H1 (cell line): ENCODE measurements at regions not wholly inside any gene's neighbourhood (a gene's known extent, or its start where the extent isn't known, plus 50 kb on each side); places are given as distances from the start of the nearest gene placed in this dataset.

Source experiments
- CTCF ChIA-PET: fragments of 300-600 bp; sonication (Branson Sonifier 250); formaldehyde crosslinking; loops from one replicate; lab custom pipeline; 2021; ENCODE audit not compliant: partially characterized antibody; lab: Charles Lee
- POLR2A ChIA-PET: fragments of 300-600 bp; sonication (Branson Sonifier 250); formaldehyde crosslinking; loops from one replicate; lab custom pipeline; 2021; ENCODE audit warnings: inconsistent platforms; ENCODE audit not compliant: partially characterized antibody; lab: Charles Lee
- DNase-seq, 2 experiments: peaks; one replicate each; pipeline versions ENCODE4 v3.0.0 to v3.0.0-alpha.2; 2010 to 2022; ENCODE audit warnings: low spot score in 2 of 2, low read depth in 1 of 2, mixed read lengths in 1 of 2
- FAIRE-seq: peaks from 2 replicates; lab custom pipeline; 2011; peaks lifted over from hg19 to GRCh38; lab: Jason Lieb, UNC
- H2AFZ ChIP-seq: 2 replicates; pipeline ENCODE4 v1.8.1; 2012; ENCODE audit warnings: low read length, inconsistent platforms
- H2AK5ac ChIP-seq: 2 replicates; pipeline ENCODE4 v1.6.1; 2013; ENCODE audit warnings: low read depth, low read length
- H2BK120ac ChIP-seq: replicated peaks from 2 replicates; pipeline ENCODE3; 2013; ENCODE audit warnings: low read depth, low read length, inconsistent platforms
- H2BK12ac ChIP-seq: 2 replicates; pipeline ENCODE4 v1.6.1; 2013; ENCODE audit warnings: low read depth, low read length
- H2BK15ac ChIP-seq: 2 replicates; pipeline ENCODE4 v1.6.1; 2013; ENCODE audit warnings: low read length
- H2BK20ac ChIP-seq: 2 replicates; pipeline ENCODE4 v1.6.1; 2013; ENCODE audit warnings: low read length
- H2BK5ac ChIP-seq: 2 replicates; pipeline ENCODE4 v1.6.1; 2013; ENCODE audit warnings: low read depth, low read length
- H3K14ac ChIP-seq: 2 replicates; pipeline ENCODE4 v1.6.1; 2013; ENCODE audit warnings: inconsistent platforms; ENCODE audit not compliant: insufficient read length
- H3K18ac ChIP-seq: 2 replicates; pipeline ENCODE4 v1.6.1; 2013; ENCODE audit warnings: low read length; ENCODE audit errors: extremely low read depth
- H3K23ac ChIP-seq: 2 replicates; pipeline ENCODE4 v1.6.1; 2013; ENCODE audit warnings: inconsistent platforms; ENCODE audit not compliant: insufficient read length
- H3K23me2 ChIP-seq: 2 replicates; pipeline ENCODE4 v1.6.1; 2013; ENCODE audit warnings: low read depth, low read length
- H3K27ac ChIP-seq: 2 replicates; pipeline ENCODE4 v1.6.1; 2011; ENCODE audit warnings: low read depth, low read length, inconsistent platforms
- H3K27me3 ChIP-seq, 4 experiments: replicated peaks in 1 of 4; 1 replicate in 1 of 4; 2 replicates in 3 of 4; pipeline versions ENCODE4 v1.6.1 to v1.8.1; 2011 to 2013; ENCODE audit warnings: low read length in 3 of 4, mild to moderate bottlenecking in 3 of 4, inconsistent platforms in 2 of 4, mixed read lengths in 2 of 4, moderate library complexity in 1 of 4; ENCODE audit not compliant: control insufficient read depth in 3 of 4, insufficient read depth in 3 of 4; ENCODE audit errors: extremely low read depth in 1 of 4
- H3K36me3 ChIP-seq, 4 experiments: 2 replicates each; pipeline versions ENCODE4 v1.6.1 to v1.8.1; 2011 to 2013; ENCODE audit warnings: mild to moderate bottlenecking in 4 of 4, low read length in 3 of 4, moderate library complexity in 2 of 4, control low read depth in 1 of 4, inconsistent platforms in 1 of 4; ENCODE audit not compliant: insufficient read depth in 4 of 4, control insufficient read depth in 2 of 4
- H3K4ac ChIP-seq: replicated peaks from 2 replicates; pipeline ENCODE3; 2013; ENCODE audit warnings: low read length, low read depth, mixed read lengths, inconsistent platforms; ENCODE audit not compliant: insufficient read length
- H3K4me1 ChIP-seq, 4 experiments: replicated peaks in 1 of 4; 1 replicate in 1 of 4; 2 replicates in 3 of 4; pipeline versions ENCODE4 v1.6.1 to v1.8.1; 2011 to 2013; ENCODE audit warnings: low read length in 3 of 4, inconsistent platforms in 2 of 4, mixed read lengths in 1 of 4; ENCODE audit not compliant: insufficient read depth in 4 of 4, control insufficient read depth in 3 of 4
- H3K4me2 ChIP-seq, 2 experiments: 2 replicates each; pipeline versions ENCODE4 v1.6.1 to v1.8.1; 2011 to 2013; ENCODE audit warnings: low read depth in 2 of 2, low read length in 2 of 2, control low read depth in 1 of 2, inconsistent platforms in 1 of 2, mild to moderate bottlenecking in 1 of 2; ENCODE audit not compliant: insufficient read depth in 1 of 2
- H3K4me3 ChIP-seq, 4 experiments: fragments of 200-600, 300-600 bp in 1 of 4; sonication (generic), shearing (Covaris generic), sonication (Bioruptor Twin) in 1 of 4; 2 replicates each; pipeline versions ENCODE4 v1.5.1 to v1.8.1; 2011 to 2016; ENCODE audit warnings: low read length in 4 of 4, low read depth in 3 of 4, control low read depth in 2 of 4, inconsistent platforms in 2 of 4, mild to moderate bottlenecking in 2 of 4, mixed read lengths in 1 of 4, moderate library complexity in 1 of 4; ENCODE audit not compliant: insufficient read depth in 2 of 4; ENCODE audit errors: extremely low read depth in 1 of 4
- H3K56ac ChIP-seq: replicated peaks from 2 replicates; pipeline ENCODE3; 2013; ENCODE audit warnings: low read depth, mild to moderate bottlenecking, mixed read lengths, low read length, inconsistent platforms; ENCODE audit not compliant: insufficient read length
- H3K79me1 ChIP-seq: 2 replicates; pipeline ENCODE4 v1.6.1; 2013; ENCODE audit warnings: low read depth, low read length, control low read depth
- H3K79me2 ChIP-seq, 2 experiments: 2 replicates each; pipeline versions ENCODE4 v1.6.1 to v1.8.1; 2012 to 2013; ENCODE audit warnings: low read length in 2 of 2, mild to moderate bottlenecking in 2 of 2, inconsistent platforms in 1 of 2; ENCODE audit not compliant: insufficient read depth in 2 of 2, control insufficient read depth in 1 of 2
- H3K9ac ChIP-seq, 4 experiments: replicated peaks in 1 of 4; 1 replicate in 1 of 4; 2 replicates in 3 of 4; pipeline versions ENCODE4 v1.6.1 to v1.8.1; 2011 to 2013; ENCODE audit warnings: low read depth in 3 of 4, low read length in 3 of 4, control low read depth in 2 of 4, mild to moderate bottlenecking in 2 of 4, moderate library complexity in 2 of 4, inconsistent platforms in 1 of 4; ENCODE audit errors: extremely low read depth in 1 of 4
- H3K9me3 ChIP-seq, 2 experiments: 2 replicates each; pipeline versions ENCODE4 v1.6.1 to v1.8.1; 2012 to 2013; ENCODE audit warnings: mild to moderate bottlenecking in 2 of 2, moderate library complexity in 2 of 2, control low read depth in 1 of 2, inconsistent platforms in 1 of 2, low read depth in 1 of 2, low read length in 1 of 2, mixed read lengths in 1 of 2; ENCODE audit not compliant: insufficient read depth in 2 of 2
- H4K20me1 ChIP-seq, 2 experiments: replicated peaks in 1 of 2; 2 replicates each; pipeline versions ENCODE3 to v1.8.1; 2011 to 2013; ENCODE audit warnings: inconsistent platforms in 2 of 2, low read length in 2 of 2, mild to moderate bottlenecking in 1 of 2; ENCODE audit not compliant: insufficient read depth in 2 of 2, control insufficient read depth in 1 of 2
- H4K5ac ChIP-seq: 2 replicates; pipeline ENCODE4 v1.6.1; 2013; ENCODE audit warnings: low read length, low read depth, mixed read lengths, inconsistent platforms; ENCODE audit not compliant: insufficient read length
- H4K8ac ChIP-seq: 2 replicates; pipeline ENCODE4 v1.8.0; 2013; ENCODE audit warnings: mild to moderate bottlenecking, moderate library complexity, low read length, inconsistent platforms; ENCODE audit not compliant: insufficient read depth; ENCODE audit errors: extremely low read depth
- H4K91ac ChIP-seq: replicated peaks from 2 replicates; pipeline ENCODE3; 2013; ENCODE audit warnings: low read length, mixed read lengths, inconsistent platforms; ENCODE audit not compliant: insufficient read length
- BACH1 ChIP-seq: IDR thresholded peaks from 2 replicates; pipeline ENCODE4 v1.6.1; 2012; ENCODE audit warnings: low read length, improper control_type of control experiment
- CREB1 ChIP-seq: IDR thresholded peaks from 2 replicates; pipeline ENCODE4 v1.6.1; 2012; ENCODE audit warnings: inconsistent platforms
- GABPA ChIP-seq: IDR thresholded peaks from 2 replicates; pipeline ENCODE4 v1.6.1; 2011; ENCODE audit warnings: mild to moderate bottlenecking, low read length, moderate library complexity, borderline replicate concordance; ENCODE audit not compliant: insufficient read depth
- HDAC2 ChIP-seq, 2 experiments: fragments of 300-600 bp in 1 of 2; sonication (generic) in 1 of 2; IDR thresholded peaks; 2 replicates each; pipeline ENCODE4 v1.6.1; 2011 to 2012; ENCODE audit warnings: low read depth in 2 of 2, low read length in 2 of 2, mild to moderate bottlenecking in 2 of 2, moderate library complexity in 2 of 2, borderline replicate concordance in 1 of 2, inconsistent platforms in 1 of 2
- NANOG ChIP-seq: IDR thresholded peaks from 2 replicates; pipeline ENCODE4 v1.6.1; 2011; ENCODE audit warnings: low read length, low read depth, mild to moderate bottlenecking, inconsistent platforms; ENCODE audit not compliant: insufficient read depth, poor library complexity, severe bottlenecking
- PHF8 ChIP-seq: fragments of 200-600 bp; sonication (generic); conservative IDR thresholded peaks from 2 replicates; pipeline ENCODE4 v1.7.1; 2012; ENCODE audit warnings: low read depth, mild to moderate bottlenecking, inconsistent platforms, low read length, moderate library complexity
- RXRA ChIP-seq: IDR thresholded peaks from 2 replicates; pipeline ENCODE4 v1.6.1; 2011; ENCODE audit warnings: low read depth, mild to moderate bottlenecking, low read length, moderate library complexity; ENCODE audit not compliant: insufficient read depth
- SP2 ChIP-seq: IDR thresholded peaks from 2 replicates; pipeline ENCODE4 v1.6.1; 2012; ENCODE audit warnings: mild to moderate bottlenecking, low read length, inconsistent platforms
- SRF ChIP-seq: IDR thresholded peaks from 2 replicates; pipeline ENCODE4 v1.6.1; 2011; ENCODE audit warnings: mild to moderate bottlenecking, low read depth, low read length, moderate library complexity
- TAF7 ChIP-seq: optimal IDR thresholded peaks from 2 replicates; pipeline ENCODE3; 2011; ENCODE audit warnings: low read depth, mild to moderate bottlenecking, inconsistent platforms, low read length, moderate library complexity, borderline replicate concordance
- TBP ChIP-seq: IDR thresholded peaks from 2 replicates; pipeline ENCODE4 v1.6.1; 2011; ENCODE audit warnings: low read depth, low read length, improper control_type of control experiment
- TCF12 ChIP-seq: IDR thresholded peaks from 2 replicates; pipeline ENCODE4 v1.6.1; 2011; ENCODE audit warnings: low read depth, mild to moderate bottlenecking, low read length
- ZNF274 ChIP-seq: IDR thresholded peaks from 2 replicates; pipeline ENCODE4 v1.7.0; 2012; ENCODE audit warnings: low read length, borderline replicate concordance; ENCODE audit errors: extremely low read depth
- WGBS, 2 experiments: shearing (Covaris generic) in 1 of 2; methylation state at CpG; one replicate each; pipeline versions ENCODE4 v1.1.6 to v1.1.7; 2013 to 2015; ENCODE audit warnings: low lambda C conversion rate in 2 of 2, mixed read lengths in 2 of 2, inconsistent platforms in 1 of 2, low coverage in 1 of 2, missing lambda C conversion rate in 1 of 2; ENCODE audit not compliant: insufficient replicate concordance in 2 of 2, insufficient coverage in 1 of 2, insufficient read length in 1 of 2; ENCODE audit errors: extremely low coverage in 1 of 2, missing lambda C conversion rate in 1 of 2; 5-methylcytosine and 5-hydroxymethylcytosine counted together

- Histone ChIP-seq H3K14ac (no peak overlapping the region), H3K23ac (no peak overlapping the region), H3K4ac (no peak overlapping the region), H4K91ac (no peak overlapping the region), H2AFZ (no peak overlapping the region), H4K20me1 (no peaks in the 10 kb centered on the region), H3K23me2 (no peaks in the 10 kb centered on the region), H2BK15ac (no peak overlapping the region), H2BK5ac (no peak overlapping the region), H3K27ac (no peak overlapping the region), H4K8ac (no peak overlapping the region), H2BK120ac (no peak overlapping the region), H3K9ac (no peak overlapping the region), H2BK12ac (no peak overlapping the region), H3K4me2 (no peak overlapping the region), H3K56ac (no peak overlapping the region), H3K18ac (no peak overlapping the region), H3K36me3 (0 out of 8 replicates have a peak, but pooled peaks cover 0 to under 1% (median 0%) of the 10 kb centered on the region in 4 experiments), H3K4me1 (peaks cover 2 to 12% (median 9%) of the 10 kb centered on the region in 4 experiments; a peak in 5 of 7 replicates), H3K27me3 (no peaks in the 10 kb centered on the region; a peak in 1 of 7 replicates), H2BK20ac (no peak overlapping the region), H3K79me2 (no peaks in the 10 kb centered on the region), H2AK5ac (no peak overlapping the region), H3K79me1 (no peaks in the 10 kb centered on the region), H3K4me3 (no peak overlapping the region), H3K9me3 (no peaks in the 10 kb centered on the region; a peak in 1 of 4 replicates), H4K5ac (no peak overlapping the region)
- CTCF ChIA-PET: interaction anchor here (0.6 to 1.0 kb wide), 2 partner anchors 18 to 128 kb away, joined by 3 read pairs; no protein-coding TSS in a partner anchor
- POLR2A ChIA-PET: no interaction called here
- no peak for TF ChIP-seq TCF12
- TF ChIP-seq TAF7: no peak
- TF ChIP-seq CREB1: no peak
- no peak for TF ChIP-seq SRF
- TF ChIP-seq SP2: no peak
- no peak for TF ChIP-seq GABPA
- TF ChIP-seq BACH1: no peak
- no peak for TF ChIP-seq PHF8
- no peak for TF ChIP-seq TBP
- no peak for TF ChIP-seq HDAC2 (IDR thresholded peaks at IDR 0.05; ENCODE audit: borderline replicate concordance in 1 of 2, low read depth in 2 of 2, low read length in 2 of 2)
- no peak for TF ChIP-seq NANOG
- no peak for TF ChIP-seq RXRA
- TF ChIP-seq ZNF274: no peak
- WGBS, 2 experiments: 85% methylated on average over 5 of the region's 5 CpGs; no CpG with 5 or more reads in 1 of the 2 experiments
- DNase-seq (no peak), FAIRE-seq (no peak)
Observed at GRCh38 chr12:40473962-40474361, 218.3 kb upstream of the CNTN1 start.
